ENCODE measurements at regions not wholly inside any gene's neighbourhood (a gene's known extent, or its start where the extent isn't known, plus 50 kb on each side); places are given as distances from the start of the nearest gene placed in this dataset.
"Not testable (repeated sequence)": the region's sequence is repeated elsewhere in the genome, so short reads cannot be mapped to it uniquely, and the experiment has no call there.

DNA sequence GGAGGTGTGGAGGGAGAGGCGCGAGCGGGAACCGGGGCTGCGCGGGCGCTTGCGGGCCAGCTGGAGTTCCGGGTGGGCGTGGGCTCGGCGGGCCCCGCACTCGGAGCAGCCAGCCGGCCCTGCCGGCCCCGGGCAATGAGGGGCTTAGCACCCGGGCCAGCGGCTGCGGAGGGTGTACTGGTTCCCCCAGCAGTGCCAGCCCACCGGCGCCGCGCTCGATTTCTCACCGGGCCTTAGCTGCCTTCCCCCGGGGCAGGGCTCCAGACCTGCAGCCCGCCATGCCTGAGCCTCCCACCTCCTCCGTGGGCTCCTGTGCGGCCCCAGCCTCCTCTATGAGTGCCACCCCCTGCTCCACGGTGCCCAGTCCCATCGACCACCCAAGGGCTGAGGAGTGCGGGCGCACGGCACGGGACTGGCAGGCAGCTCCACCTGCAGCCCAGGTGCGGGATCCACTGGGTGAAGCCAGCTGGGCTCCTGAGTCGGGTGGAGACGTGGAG lies 141.4 kb downstream of the SPRY1 start:
- not testable (repeated sequence) for DNase-seq (ENCODE audit: low read depth)

- DNase-seq (ENCODE audit: low read depth) = no peak
Observed at GRCh38 chr4:123545667-123546572, 149.3 kb downstream of the SPRY1 start.

DNA sequence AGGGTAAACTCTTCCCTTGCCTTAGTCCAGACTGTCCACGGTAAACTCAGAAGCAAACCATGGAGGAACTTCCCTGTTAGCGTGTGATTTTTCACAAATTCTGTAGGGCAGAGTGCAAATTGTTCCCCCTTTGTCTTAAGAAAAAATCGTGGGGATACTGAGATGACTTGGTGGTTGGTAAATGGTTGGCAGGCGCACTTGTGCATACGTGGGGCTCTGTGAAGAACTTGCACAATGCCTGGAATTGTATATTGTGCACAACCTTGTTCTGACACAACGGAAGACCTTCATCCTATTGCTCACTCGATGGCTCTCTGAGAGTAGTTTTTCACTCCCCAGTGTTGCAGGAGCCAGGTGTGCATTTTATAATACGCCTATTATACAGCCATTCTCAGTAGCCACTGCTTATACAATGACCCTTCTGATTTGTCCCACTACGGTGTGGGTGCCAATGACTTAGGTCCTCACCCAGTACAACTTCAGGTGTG lies 150.0 kb downstream of the SPRY1 start:
- DNase-seq (ENCODE audit: low read depth) = no peak

- DNase-seq (ENCODE audit: low read depth) = no peak
Observed at GRCh38 chr4:123547216-123548165, 150.9 kb downstream of the SPRY1 start.

GRCh38 chr4:123553279-123553678 lies 156.7 kb downstream of the SPRY1 start:
- DNase-seq (ENCODE audit: low read depth) = no peak

DNA sequence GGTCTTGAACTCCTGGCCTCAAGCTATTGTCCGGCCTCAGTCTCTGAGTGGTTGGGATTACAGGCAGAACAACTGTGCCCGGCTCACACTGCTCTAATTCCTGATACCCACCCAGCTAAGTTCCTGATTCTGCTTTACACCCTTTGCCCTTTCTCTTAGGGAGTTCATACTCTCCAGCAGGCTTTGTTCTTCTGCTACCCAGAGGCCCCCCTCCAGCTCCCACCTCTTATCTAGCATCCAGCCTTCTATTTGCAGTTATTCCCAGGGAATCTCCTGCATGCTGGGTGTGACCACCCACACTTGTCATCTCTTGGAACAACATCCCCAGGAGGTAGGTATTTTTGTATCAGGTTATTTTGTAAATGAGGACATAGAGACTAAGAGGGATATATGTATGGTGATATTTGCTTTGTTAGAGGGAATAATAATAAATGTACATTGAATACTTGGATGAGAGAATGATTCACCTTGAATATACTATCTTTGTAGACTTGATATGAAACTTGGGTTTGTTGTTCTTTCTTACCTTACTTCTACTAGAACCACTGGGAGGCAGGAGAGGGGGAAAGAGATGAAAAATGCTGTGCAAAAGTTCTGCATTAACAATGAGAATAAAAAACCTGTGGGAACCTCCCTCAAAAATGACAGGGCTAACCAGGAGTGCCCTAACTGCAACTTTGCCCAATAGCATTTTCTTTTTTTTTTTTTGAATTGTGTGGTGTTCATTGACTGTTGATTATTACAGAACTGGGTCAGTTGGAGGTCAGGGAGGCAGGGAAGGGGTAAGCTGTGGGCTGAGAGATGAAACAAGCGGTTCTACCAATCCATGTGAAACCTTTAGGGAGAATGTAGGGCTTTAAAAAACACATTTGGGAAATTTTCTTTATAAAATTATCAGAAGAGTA lies 157.4 kb downstream of the SPRY1 start:
- DNase-seq (ENCODE audit: low read depth) = no peak

GRCh38 chr4:123554801-123555232 lies 158.2 kb downstream of the SPRY1 start:
- DNase-seq (ENCODE audit: low read depth) = no peak

DNA sequence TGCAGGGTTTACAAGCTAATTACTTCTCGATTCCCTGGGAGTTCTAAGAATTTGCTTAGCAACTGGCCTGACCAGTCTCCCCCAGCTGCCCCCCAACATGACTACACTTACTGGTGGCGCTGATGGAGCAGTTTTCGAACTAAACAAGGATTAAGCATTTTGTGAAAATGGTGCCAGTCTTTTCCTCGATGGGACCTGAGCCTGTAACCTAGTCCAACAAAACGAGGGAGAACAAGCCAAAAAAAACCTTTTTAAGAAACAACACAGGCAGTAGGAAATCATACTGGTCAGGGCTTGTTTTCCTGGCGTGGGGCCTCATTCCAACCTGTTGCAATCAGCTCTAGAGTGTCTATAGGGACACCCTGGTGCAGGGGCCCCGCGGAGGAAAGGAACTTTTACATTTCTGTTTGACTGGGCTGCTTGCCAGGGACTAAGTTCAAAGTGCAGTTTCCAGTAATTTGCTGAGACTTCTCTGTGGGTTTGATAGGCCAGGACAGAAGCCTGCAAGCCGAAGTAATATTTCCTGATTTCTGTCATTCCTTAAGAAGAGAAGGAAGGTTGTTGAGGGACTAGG lies 158.7 kb downstream of the SPRY1 start:
- DNase-seq (ENCODE audit: low read depth) = peak; percentile 70

GRCh38 chr4:123555807-123556273 lies 159.2 kb downstream of the SPRY1 start:
- peak; percentile 59 for DNase-seq (ENCODE audit: low read depth)

- no peak for DNase-seq (ENCODE audit: low read depth)
Observed at GRCh38 chr4:123556526-123556925, 159.9 kb downstream of the SPRY1 start.

DNA sequence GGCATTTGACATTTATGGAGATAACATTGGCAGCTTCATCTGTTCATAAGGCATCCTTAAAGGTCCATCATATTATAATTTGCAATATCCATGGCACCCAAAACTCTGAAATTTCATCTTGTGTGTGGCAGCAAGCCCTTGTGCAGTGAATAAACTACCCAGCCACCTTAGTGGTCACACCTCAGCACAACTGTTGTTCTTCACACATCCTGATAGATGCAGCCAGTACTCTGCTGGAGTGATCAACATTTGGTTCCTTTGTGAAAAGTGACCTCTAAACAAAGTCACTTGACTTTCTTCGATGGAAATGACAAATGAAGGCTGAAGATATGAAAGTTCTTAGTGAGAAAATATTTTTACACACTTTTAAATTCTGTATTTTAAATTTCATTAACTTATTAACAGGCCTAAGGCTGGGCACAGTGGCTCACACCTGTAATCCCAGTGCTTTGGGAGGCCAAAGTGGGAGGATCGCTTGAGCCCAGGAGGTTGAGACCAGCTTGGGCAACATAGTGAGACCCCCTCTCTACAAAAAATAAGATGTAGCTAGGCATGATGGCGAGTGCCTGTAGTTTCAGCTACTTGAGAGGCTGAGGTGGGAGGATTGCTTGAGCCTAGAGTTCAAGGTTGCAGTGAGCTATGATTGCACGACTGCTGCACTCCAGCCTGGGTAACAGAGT lies 161.4 kb downstream of the SPRY1 start:
- DNase-seq (ENCODE audit: low read depth) = no peak

- no peak for DNase-seq (ENCODE audit: low read depth)
Observed at GRCh38 chr4:123558865-123559264, 162.3 kb downstream of the SPRY1 start.

GRCh38 chr4:123559955-123560871 lies 163.6 kb downstream of the SPRY1 start:
- DNase-seq (ENCODE audit: low read depth) = peak; percentile 67

GRCh38 chr4:123561525-123561924 lies 164.9 kb downstream of the SPRY1 start:
- no peak for DNase-seq (ENCODE audit: low read depth)

- peak; percentile 7 for DNase-seq (ENCODE audit: low read depth)
Observed at GRCh38 chr4:123562994-123563750, 166.6 kb downstream of the SPRY1 start.

GRCh38 chr4:123564758-123565346 lies 168.3 kb downstream of the SPRY1 start:
- DNase-seq (ENCODE audit: low read depth) = peak; percentile 76

DNA sequence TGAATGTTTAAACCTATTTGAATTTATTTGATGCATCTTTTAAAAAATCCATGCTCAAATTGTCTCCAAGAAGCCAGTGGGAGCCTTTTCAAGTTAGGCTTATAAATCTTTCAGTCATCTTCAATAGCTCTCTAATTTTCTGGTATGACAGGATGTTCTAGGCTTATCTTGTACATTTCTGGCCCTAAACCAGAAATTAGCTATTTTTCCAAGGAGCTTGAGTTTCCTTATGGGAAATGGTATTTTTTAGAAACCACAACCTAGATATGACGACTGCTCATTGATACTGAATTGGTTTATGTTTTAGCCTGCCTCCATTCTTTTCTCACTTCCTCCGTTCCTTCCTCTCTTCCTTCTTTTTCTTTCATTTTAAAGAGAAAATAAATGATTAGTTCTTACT lies 172.3 kb downstream of the SPRY1 start:
- DNase-seq (ENCODE audit: low read depth) = no peak

- no peak for DNase-seq (ENCODE audit: low read depth)
Observed at GRCh38 chr4:123569541-123569940, 172.9 kb downstream of the SPRY1 start.
